Activated CD4-positive, alpha-beta T cell treated with anti-CD3 and anti-CD28 coated beads for 1 hour (primary cell): ENCODE measurements at regions not wholly inside any gene's neighbourhood (a gene's known extent, or its start where the extent isn't known, plus 50 kb on each side); places are given as distances from the start of the nearest gene placed in this dataset.
"Not testable (repeated sequence)": the region's sequence is repeated elsewhere in the genome, so short reads cannot be mapped to it uniquely, and the experiment has no call there.

Source experiments
- DNase-seq: peaks from one replicate; pipeline ENCODE4 v3.0.0-alpha.2; 2020

GRCh38 chr18:39206398-39207103 is 1641.0 kb upstream of the CELF4 start:
- not testable (repeated sequence) for DNase-seq

GRCh38 chr18:39205565-39206195 is 1640.1 kb upstream of the CELF4 start:
- no peak for DNase-seq

- no peak for DNase-seq
These were observed 1634.6 kb upstream of the CELF4 start for GRCh38 chr18:39200153-39200552.

- DNase-seq, result no peak
These were observed 1633.7 kb upstream of the CELF4 start for GRCh38 chr18:39199231-39199855.

- DNase-seq, result no peak
These were observed 1632.8 kb upstream of the CELF4 start for GRCh38 chr18:39198376-39198775.

- no peak for DNase-seq
These were observed 1626.3 kb upstream of the CELF4 start for GRCh38 chr18:39191931-39192330.

- no peak for DNase-seq
These were observed 1625.5 kb upstream of the CELF4 start for GRCh38 chr18:39191058-39191457.

- DNase-seq, result no peak
These were observed 1624.9 kb upstream of the CELF4 start for GRCh38 chr18:39190508-39190907.

- DNase-seq, result no peak
These were observed 1622.7 kb upstream of the CELF4 start for GRCh38 chr18:39188278-39188677.

GRCh38 chr18:39186008-39186407 is 1620.4 kb upstream of the CELF4 start:
- DNase-seq, result no peak

GRCh38 chr18:39184176-39184575 is 1618.6 kb upstream of the CELF4 start:
- DNase-seq, result no peak

GRCh38 chr18:39178166-39178565 is 1612.6 kb upstream of the CELF4 start:
- no peak for DNase-seq

GRCh38 chr18:39172695-39173421 is 1607.3 kb upstream of the CELF4 start:
- DNase-seq, result no peak

- no peak for DNase-seq
These were observed 1603.1 kb upstream of the CELF4 start for GRCh38 chr18:39168723-39169122.

GRCh38 chr18:39167990-39168389 is 1602.4 kb upstream of the CELF4 start:
- DNase-seq, result no peak

GRCh38 chr18:39166776-39167175 is 1601.2 kb upstream of the CELF4 start:
- no peak for DNase-seq

GRCh38 chr18:39162013-39162827 is 1596.6 kb upstream of the CELF4 start:
- no peak for DNase-seq

GRCh38 chr18:39149211-39149806 is 1583.7 kb upstream of the CELF4 start:
- DNase-seq, result no peak

GRCh38 chr18:39134255-39134654 is 1568.7 kb upstream of the CELF4 start:
- no peak for DNase-seq

- DNase-seq, result not testable (repeated sequence)
These were observed 1561.9 kb upstream of the CELF4 start for GRCh38 chr18:39127538-39127937.

- no peak for DNase-seq
These were observed 1548.2 kb upstream of the CELF4 start for GRCh38 chr18:39113790-39114189.

GRCh38 chr18:39105104-39105503 is 1539.5 kb upstream of the CELF4 start:
- DNase-seq, result no peak
